ENCODE measurements at regions not wholly inside any gene's neighbourhood (a gene's known extent, or its start where the extent isn't known, plus 50 kb on each side); places are given as distances from the start of the nearest gene placed in this dataset.

DNA sequence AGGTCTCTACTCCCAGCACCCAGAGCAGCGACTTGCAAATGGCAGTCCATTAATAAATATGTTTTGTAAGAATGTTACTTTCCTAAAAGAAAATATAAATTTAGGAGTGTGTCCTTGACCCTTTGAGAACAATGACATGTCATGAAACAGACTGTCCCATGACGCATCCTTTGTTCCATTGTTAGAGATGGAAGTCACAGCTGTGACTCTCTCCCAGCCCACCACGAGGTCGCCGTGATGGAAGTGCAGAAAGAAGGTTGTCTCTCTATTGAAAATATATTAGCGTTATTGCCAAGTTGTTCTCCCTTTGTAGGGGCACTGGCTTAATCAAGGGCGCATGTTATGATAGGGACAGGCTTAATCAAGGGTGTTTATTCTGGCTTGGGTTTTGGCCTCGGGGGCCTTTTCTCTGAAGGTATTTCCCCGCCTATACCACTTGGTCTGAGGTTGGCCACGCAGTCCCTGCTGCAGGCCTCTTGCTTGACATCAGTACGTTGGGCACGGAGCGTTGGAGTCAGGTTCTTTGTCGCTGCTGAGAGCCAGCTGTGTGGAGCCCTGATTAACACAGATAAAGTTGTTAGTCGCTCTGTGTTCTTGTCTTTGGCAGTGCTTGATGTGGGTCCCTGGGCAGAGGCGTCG lies 126.7 kb upstream of the ZNF536 start (continued):
- TF ChIP-seq, protein P1, sequence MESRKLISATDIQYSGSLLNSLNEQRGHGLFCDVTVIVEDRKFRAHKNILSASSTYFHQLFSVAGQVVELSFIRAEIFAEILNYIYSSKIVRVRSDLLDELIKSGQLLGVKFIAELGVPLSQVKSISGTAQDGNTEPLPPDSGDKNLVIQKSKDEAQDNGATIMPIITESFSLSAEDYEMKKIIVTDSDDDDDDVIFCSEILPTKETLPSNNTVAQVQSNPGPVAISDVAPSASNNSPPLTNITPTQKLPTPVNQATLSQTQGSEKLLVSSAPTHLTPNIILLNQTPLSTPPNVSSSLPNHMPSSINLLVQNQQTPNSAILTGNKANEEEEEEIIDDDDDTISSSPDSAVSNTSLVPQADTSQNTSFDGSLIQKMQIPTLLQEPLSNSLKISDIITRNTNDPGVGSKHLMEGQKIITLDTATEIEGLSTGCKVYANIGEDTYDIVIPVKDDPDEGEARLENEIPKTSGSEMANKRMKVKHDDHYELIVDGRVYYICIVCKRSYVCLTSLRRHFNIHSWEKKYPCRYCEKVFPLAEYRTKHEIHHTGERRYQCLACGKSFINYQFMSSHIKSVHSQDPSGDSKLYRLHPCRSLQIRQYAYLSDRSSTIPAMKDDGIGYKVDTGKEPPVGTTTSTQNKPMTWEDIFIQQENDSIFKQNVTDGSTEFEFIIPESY (IDR thresholded peaks at IDR 0.05; ENCODE audit: extremely low read depth, insufficient replicate concordance, low read length): no peak
- TF ChIP-seq SIN3A (IDR thresholded peaks at IDR 0.05; ENCODE audit: low read depth) (no peak), SP1 (IDR thresholded peaks at IDR 0.05; ENCODE audit: low read depth) (no peak), EGR1 (IDR thresholded peaks at IDR 0.05; ENCODE audit: low read depth) (no peak), ZFX (IDR thresholded peaks at IDR 0.05) (no peak), TCF7L2 (IDR thresholded peaks at IDR 0.05; ENCODE audit: borderline replicate concordance, extremely low read depth, insufficient read depth, insufficient read length) (no peak), JUND (IDR thresholded peaks at IDR 0.05) (no peak)

DNA sequence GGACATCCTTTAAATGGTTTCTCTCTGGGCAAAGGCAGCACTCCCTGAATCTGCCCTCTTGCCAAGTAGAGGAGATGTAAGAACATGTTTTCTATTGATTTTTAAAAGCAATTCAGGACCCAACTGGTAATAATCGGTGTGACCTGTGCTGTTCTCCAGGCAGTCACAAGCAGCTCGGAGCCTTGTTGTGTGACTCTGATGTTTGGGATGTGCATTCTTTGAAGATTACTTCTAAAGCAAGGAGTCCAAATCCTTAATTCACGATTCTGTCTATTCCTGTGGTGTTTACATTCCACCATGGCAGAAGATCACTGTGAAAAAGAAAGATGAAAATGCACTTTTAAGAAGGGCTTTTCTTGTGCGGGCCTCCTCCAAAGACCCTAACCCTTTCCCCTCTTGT lies 122.3 kb upstream of the ZNF536 start:
- Histone ChIP-seq H3K79me2 (ENCODE audit: insufficient read depth, low read length) (no peaks in the 10 kb centered on the region), H3K9ac (ENCODE audit: low read length) (no peak overlapping the region), H3K27ac (ENCODE audit: low read depth, low read length) (no peak overlapping the region), H3K9me3 (ENCODE audit: control insufficient read depth in 1 of 2, insufficient read depth in 1 of 2, low read depth in 1 of 2, low read length in 2 of 2) (no peaks in the 10 kb centered on the region), H3K36me3 (ENCODE audit: control insufficient read depth in 1 of 2, insufficient read depth in 2 of 2, low read length in 2 of 2) (no peaks in the 10 kb centered on the region), H4K20me1 (ENCODE audit: insufficient read depth) (no peaks in the 10 kb centered on the region), H3K4me3 (replicated peaks in 1 of 2; ENCODE audit: low read depth in 1 of 2, low read length in 2 of 2) (no peak overlapping the region), H3K27me3 (ENCODE audit: insufficient read depth, low read length) (peaks cover 65% of the 10 kb centered on the region), H2AFZ (ENCODE audit: low read depth, low read length, poor library complexity, severe bottlenecking) (no peak overlapping the region), H3K4me2 (ENCODE audit: low read length) (no peak overlapping the region), H3K9me2 (ENCODE audit: insufficient read depth) (no peaks in the 10 kb centered on the region), H3K4me1 (ENCODE audit: control insufficient read depth in 1 of 2, insufficient read depth in 2 of 2, low read length in 2 of 2) (peaks cover 0 to 4% of the 10 kb centered on the region in 2 experiments; a peak in 1 of 4 replicates)
- ChIA-PET CTCF (no interaction called here), POLR2A (no interaction called here), RAD21 (ENCODE audit: low non-redundant PET in 1 of 2, low total read pairs in 2 of 2, uncharacterized antibody in 2 of 2, unreplicated experiment in 2 of 2) (no interaction called here)
- no TSS peak for BruUV-seq (replicated peaks)
- intact Hi-C loops (cut with micrococcal nuclease): no loop called here
- DNase-seq (ENCODE audit: low read depth, low spot score): no peak
- TF ChIP-seq CEBPB (IDR thresholded peaks at IDR 0.05; ENCODE audit: low read depth) (no peak), EZH2phosphoT487 (IDR thresholded peaks at IDR 0.05; ENCODE audit: borderline replicate concordance) (no peak)
- ATAC-seq: no peak
